ENCODE measurements at regions not wholly inside any gene's neighbourhood (a gene's known extent, or its start where the extent isn't known, plus 50 kb on each side); places are given as distances from the start of the nearest gene placed in this dataset.
"Not testable (repeated sequence)": the region's sequence is repeated elsewhere in the genome, so short reads cannot be mapped to it uniquely, and the experiment has no call there.

DNA sequence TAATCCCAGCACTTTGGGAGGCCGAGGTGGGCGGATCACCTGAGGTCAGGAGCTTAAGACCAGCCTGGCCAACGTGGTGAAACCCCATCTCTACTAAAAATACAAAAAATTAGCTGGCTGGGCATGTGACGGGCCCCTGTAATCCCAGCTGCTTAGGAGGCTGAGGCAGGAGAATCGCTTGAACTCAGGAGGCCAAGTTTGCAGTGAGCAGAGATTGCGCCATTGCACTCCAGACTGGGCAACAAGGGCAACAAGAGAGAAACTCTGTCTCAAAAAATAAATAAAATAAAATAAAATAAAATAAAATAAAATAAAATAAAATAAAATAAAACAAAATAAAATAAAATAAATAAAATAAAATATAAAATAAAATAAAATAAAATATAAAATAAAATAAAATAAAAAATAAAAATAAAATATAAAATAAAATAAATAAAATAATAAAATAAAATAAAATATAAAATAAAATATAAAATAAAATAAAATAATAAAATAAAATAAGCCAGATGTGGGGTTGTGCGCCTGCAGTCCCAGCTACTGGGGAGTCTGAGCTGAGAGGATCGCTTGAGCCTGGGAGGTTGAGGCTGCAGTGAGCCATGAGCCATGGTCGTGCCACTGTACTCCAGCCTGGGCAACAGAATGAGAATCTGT is 49.8 kb upstream of the ITGB1 start:
- TF ChIP-seq, protein P1, sequence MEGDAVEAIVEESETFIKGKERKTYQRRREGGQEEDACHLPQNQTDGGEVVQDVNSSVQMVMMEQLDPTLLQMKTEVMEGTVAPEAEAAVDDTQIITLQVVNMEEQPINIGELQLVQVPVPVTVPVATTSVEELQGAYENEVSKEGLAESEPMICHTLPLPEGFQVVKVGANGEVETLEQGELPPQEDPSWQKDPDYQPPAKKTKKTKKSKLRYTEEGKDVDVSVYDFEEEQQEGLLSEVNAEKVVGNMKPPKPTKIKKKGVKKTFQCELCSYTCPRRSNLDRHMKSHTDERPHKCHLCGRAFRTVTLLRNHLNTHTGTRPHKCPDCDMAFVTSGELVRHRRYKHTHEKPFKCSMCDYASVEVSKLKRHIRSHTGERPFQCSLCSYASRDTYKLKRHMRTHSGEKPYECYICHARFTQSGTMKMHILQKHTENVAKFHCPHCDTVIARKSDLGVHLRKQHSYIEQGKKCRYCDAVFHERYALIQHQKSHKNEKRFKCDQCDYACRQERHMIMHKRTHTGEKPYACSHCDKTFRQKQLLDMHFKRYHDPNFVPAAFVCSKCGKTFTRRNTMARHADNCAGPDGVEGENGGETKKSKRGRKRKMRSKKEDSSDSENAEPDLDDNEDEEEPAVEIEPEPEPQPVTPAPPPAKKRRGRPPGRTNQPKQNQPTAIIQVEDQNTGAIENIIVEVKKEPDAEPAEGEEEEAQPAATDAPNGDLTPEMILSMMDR (IDR thresholded peaks at IDR 0.05) = not testable (repeated sequence)
- TF ChIP-seq, protein P2, sequence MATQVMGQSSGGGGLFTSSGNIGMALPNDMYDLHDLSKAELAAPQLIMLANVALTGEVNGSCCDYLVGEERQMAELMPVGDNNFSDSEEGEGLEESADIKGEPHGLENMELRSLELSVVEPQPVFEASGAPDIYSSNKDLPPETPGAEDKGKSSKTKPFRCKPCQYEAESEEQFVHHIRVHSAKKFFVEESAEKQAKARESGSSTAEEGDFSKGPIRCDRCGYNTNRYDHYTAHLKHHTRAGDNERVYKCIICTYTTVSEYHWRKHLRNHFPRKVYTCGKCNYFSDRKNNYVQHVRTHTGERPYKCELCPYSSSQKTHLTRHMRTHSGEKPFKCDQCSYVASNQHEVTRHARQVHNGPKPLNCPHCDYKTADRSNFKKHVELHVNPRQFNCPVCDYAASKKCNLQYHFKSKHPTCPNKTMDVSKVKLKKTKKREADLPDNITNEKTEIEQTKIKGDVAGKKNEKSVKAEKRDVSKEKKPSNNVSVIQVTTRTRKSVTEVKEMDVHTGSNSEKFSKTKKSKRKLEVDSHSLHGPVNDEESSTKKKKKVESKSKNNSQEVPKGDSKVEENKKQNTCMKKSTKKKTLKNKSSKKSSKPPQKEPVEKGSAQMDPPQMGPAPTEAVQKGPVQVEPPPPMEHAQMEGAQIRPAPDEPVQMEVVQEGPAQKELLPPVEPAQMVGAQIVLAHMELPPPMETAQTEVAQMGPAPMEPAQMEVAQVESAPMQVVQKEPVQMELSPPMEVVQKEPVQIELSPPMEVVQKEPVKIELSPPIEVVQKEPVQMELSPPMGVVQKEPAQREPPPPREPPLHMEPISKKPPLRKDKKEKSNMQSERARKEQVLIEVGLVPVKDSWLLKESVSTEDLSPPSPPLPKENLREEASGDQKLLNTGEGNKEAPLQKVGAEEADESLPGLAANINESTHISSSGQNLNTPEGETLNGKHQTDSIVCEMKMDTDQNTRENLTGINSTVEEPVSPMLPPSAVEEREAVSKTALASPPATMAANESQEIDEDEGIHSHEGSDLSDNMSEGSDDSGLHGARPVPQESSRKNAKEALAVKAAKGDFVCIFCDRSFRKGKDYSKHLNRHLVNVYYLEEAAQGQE (IDR thresholded peaks at IDR 0.05; ENCODE audit: insufficient read depth in 1 of 2, low read depth in 2 of 2, low read length in 1 of 2) = not testable (repeated sequence)
